ENCODE measurements at regions not wholly inside any gene's neighbourhood (a gene's known extent, or its start where the extent isn't known, plus 50 kb on each side); places are given as distances from the start of the nearest gene placed in this dataset.

GRCh38 chr13:73193554-73193953, 134.7 kb downstream of the KLF5 start:
- TF ChIP-seq, protein P1, sequence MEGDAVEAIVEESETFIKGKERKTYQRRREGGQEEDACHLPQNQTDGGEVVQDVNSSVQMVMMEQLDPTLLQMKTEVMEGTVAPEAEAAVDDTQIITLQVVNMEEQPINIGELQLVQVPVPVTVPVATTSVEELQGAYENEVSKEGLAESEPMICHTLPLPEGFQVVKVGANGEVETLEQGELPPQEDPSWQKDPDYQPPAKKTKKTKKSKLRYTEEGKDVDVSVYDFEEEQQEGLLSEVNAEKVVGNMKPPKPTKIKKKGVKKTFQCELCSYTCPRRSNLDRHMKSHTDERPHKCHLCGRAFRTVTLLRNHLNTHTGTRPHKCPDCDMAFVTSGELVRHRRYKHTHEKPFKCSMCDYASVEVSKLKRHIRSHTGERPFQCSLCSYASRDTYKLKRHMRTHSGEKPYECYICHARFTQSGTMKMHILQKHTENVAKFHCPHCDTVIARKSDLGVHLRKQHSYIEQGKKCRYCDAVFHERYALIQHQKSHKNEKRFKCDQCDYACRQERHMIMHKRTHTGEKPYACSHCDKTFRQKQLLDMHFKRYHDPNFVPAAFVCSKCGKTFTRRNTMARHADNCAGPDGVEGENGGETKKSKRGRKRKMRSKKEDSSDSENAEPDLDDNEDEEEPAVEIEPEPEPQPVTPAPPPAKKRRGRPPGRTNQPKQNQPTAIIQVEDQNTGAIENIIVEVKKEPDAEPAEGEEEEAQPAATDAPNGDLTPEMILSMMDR (IDR thresholded peaks at IDR 0.05): no peak

GRCh38 chr13:73190477-73190876, 131.7 kb downstream of the KLF5 start:
- DNase-seq (ENCODE audit: low spot score): no peak
- H3K4me3 ChIP-seq: no peak overlapping the region
- no peaks in the 10 kb centered on the region for H3K27me3 ChIP-seq
- H3K9me3 ChIP-seq: no peaks in the 10 kb centered on the region
- no peaks in the 10 kb centered on the region for H3K36me3 ChIP-seq
- TF ChIP-seq, protein P1 (IDR thresholded peaks at IDR 0.05): no peak
- no peaks in the 10 kb centered on the region for H3K4me1 ChIP-seq
- H3K27ac ChIP-seq: no peak overlapping the region

More at GRCh38 chr13:73193554-73193953, 134.7 kb downstream of the KLF5 start:
- Histone ChIP-seq H3K27me3 (no peaks in the 10 kb centered on the region), H3K27ac (no peak overlapping the region), H3K9me3 (no peaks in the 10 kb centered on the region), H3K36me3 (no peaks in the 10 kb centered on the region), H3K4me3 (no peak overlapping the region), H3K4me1 (no peaks in the 10 kb centered on the region)
- DNase-seq (ENCODE audit: low spot score): no peak

DNA sequence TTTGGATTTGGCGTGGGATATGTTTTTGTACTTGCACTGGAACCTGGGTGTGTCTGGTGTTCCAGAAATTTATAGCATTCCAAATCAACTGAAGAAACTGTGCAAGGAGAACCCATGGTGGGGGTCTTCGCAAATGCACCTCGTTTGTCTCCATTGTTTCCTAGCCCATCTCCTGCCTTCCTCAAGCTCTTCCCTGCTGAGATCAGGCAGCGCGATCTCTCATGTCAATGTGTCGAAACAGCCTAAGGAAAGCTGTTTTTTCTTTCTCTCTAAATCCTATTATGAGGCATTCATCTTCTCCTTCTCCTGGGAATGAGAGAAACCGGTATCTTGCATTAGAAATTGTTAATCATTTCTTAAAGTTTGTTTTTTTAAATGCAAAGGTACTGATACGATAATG, 131.0 kb downstream of the KLF5 start:
- H3K4me1 ChIP-seq: no peaks in the 10 kb centered on the region
- H3K27me3 ChIP-seq: no peaks in the 10 kb centered on the region
- no peak overlapping the region for H3K4me3 ChIP-seq
- H3K9me3 ChIP-seq: no peaks in the 10 kb centered on the region
- no peak overlapping the region for H3K27ac ChIP-seq
- DNase-seq (ENCODE audit: low spot score): no peak
- H3K36me3 ChIP-seq: no peaks in the 10 kb centered on the region
- TF ChIP-seq, protein P1 (IDR thresholded peaks at IDR 0.05): no peak

DNA sequence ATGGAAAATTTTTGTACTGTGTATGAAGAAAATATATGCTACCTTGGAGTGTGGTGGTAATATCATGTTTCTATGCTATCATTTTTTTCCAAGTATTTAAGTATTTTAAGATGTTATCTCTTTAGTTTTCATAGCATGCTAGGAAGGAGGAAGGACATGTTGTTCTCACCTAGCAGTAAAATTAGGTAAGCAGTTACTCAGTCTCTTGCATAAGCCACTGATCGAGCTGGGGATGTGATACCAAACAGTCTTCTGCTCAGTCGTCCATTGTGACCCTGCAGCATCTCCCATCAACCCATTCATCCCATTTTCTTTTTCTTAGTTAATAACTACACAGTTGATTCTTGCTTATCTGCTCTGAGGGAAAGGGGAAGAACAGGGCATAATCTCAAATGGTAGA, 130.6 kb downstream of the KLF5 start:
- Histone ChIP-seq H3K27ac (no peak overlapping the region), H3K36me3 (no peaks in the 10 kb centered on the region)
- TF ChIP-seq, protein P1 (IDR thresholded peaks at IDR 0.05): no peak

DNA sequence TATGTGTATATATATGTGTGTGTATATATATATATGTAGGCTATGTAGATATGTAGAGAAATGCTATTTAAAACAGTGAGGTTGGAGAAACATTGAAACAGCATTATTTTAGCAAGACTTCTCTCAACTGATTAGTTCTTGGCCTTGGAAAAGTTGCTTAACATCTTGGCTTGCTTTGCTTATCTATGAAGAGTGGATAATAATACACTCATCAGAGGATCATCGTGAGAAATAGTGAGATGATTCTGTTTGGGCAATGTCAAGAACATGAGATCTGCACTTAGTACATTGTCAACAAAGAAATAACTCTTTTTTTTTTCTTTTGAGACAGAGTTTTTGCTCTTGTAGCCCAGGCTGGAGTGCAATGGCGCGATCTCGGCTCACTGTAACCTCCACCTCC, 128.3 kb downstream of the KLF5 start:
- TF ChIP-seq, protein P1 (IDR thresholded peaks at IDR 0.05): no peak
- no peak for DNase-seq (ENCODE audit: low spot score)

More for the DNA sequence above, 130.6 kb downstream of the KLF5 start:
- no peak for DNase-seq (ENCODE audit: low spot score)
- Histone ChIP-seq H3K9me3 (no peaks in the 10 kb centered on the region), H3K4me1 (no peaks in the 10 kb centered on the region), H3K4me3 (no peak overlapping the region), H3K27me3 (no peaks in the 10 kb centered on the region)

GRCh38 chr13:73179650-73180274, 121.0 kb downstream of the KLF5 start:
- no peak for DNase-seq (ENCODE audit: low spot score)
- TF ChIP-seq, protein P1 (IDR thresholded peaks at IDR 0.05): no peak

More for the DNA sequence above, 128.3 kb downstream of the KLF5 start:
- H3K4me3 ChIP-seq: no peak overlapping the region
- H3K27ac ChIP-seq: no peak overlapping the region
- no peaks in the 10 kb centered on the region for H3K27me3 ChIP-seq
- H3K36me3 ChIP-seq: no peaks in the 10 kb centered on the region
- no peaks in the 10 kb centered on the region for H3K9me3 ChIP-seq
- H3K4me1 ChIP-seq: no peaks in the 10 kb centered on the region

More at GRCh38 chr13:73179650-73180274, 121.0 kb downstream of the KLF5 start:
- Histone ChIP-seq H3K9me3 (no peaks in the 10 kb centered on the region), H3K4me1 (no peaks in the 10 kb centered on the region), H3K27ac (no peak overlapping the region), H3K36me3 (no peaks in the 10 kb centered on the region), H3K27me3 (no peaks in the 10 kb centered on the region), H3K4me3 (no peak overlapping the region)

Data from right atrium auricular region (tissue), 2 donors.